SK-N-SH treated with all-trans-retinoic acid at 6 μM for 48 hours (cell line): ENCODE measurements at regions not wholly inside any gene's neighbourhood (a gene's known extent, or its start where the extent isn't known, plus 50 kb on each side); places are given as distances from the start of the nearest gene placed in this dataset.
"Not testable (repeated sequence)": the region's sequence is repeated elsewhere in the genome, so short reads cannot be mapped to it uniquely, and the experiment has no call there.

Source experiments
- ATAC-seq: fragments of 200-7000 bp; cut with Tn5 transposase; 3 replicates; pipeline ENCODE4 v1.9.1; 2020; ENCODE audit warnings: mild to moderate bottlenecking, moderate library complexity
- ARNTL ChIP-seq: fragments of 450-650 bp; formaldehyde crosslinking; IDR thresholded peaks from 2 replicates; pipeline ENCODE4 v1.5.0; 2020; ENCODE audit warnings: low read depth, mild to moderate bottlenecking, moderate library complexity, borderline replicate concordance
- BACH2 ChIP-seq: fragments of 250-450 bp; sonication (Bioruptor Pico); IDR thresholded peaks from 2 replicates; pipeline ENCODE4 v1.9.0; 2021; ENCODE audit warnings: mild to moderate bottlenecking, borderline replicate concordance
- CREB5 ChIP-seq: fragments of 250-450 bp; sonication (Bioruptor Pico); IDR thresholded peaks from 2 replicates; pipeline ENCODE4 v1.5.1; 2020; ENCODE audit warnings: low read depth, mild to moderate bottlenecking, moderate library complexity
- CSDC2 ChIP-seq: fragments of 250-450 bp; sonication (Bioruptor Pico); IDR thresholded peaks from 2 replicates; pipeline ENCODE4 v1.5.0; 2020; ENCODE audit warnings: mild to moderate bottlenecking, moderate library complexity
- CSRNP3 ChIP-seq: fragments of 250-450 bp; sonication (Bioruptor Pico); IDR thresholded peaks from 2 replicates; pipeline ENCODE4 v1.5.1; 2021; ENCODE audit warnings: mild to moderate bottlenecking, moderate library complexity
- ESRRG ChIP-seq: fragments of 250-450 bp; sonication (Bioruptor Pico); IDR thresholded peaks from 2 replicates; pipeline ENCODE4 v1.6.1; 2021; ENCODE audit warnings: mild to moderate bottlenecking
- GLIS3 ChIP-seq: fragments of 250-450 bp; sonication (Bioruptor Pico); IDR thresholded peaks from 2 replicates; pipeline ENCODE4 v1.5.0; 2020; ENCODE audit warnings: mild to moderate bottlenecking, moderate library complexity
- OSR1 ChIP-seq: fragments of 250-450 bp; sonication (Bioruptor Pico); IDR thresholded peaks from 2 replicates; pipeline ENCODE4 v1.8.0; 2022; ENCODE audit warnings: moderate library complexity, mild to moderate bottlenecking, inconsistent platforms
- PATZ1 ChIP-seq: fragments of 250-450 bp; sonication (Bioruptor Pico); IDR thresholded peaks from 2 replicates; pipeline ENCODE4 v1.8.0; 2020; ENCODE audit warnings: mild to moderate bottlenecking, moderate library complexity, borderline replicate concordance
- POU6F1 ChIP-seq: fragments of 250-450 bp; sonication (Bioruptor Pico); IDR thresholded peaks from 2 replicates; pipeline ENCODE4 v1.8.0; 2021; ENCODE audit warnings: low read depth, mild to moderate bottlenecking, moderate library complexity, borderline replicate concordance
- TCF4 ChIP-seq: fragments of 250-450 bp; sonication (Bioruptor Pico); IDR thresholded peaks from 2 replicates; pipeline ENCODE4 v1.8.0; 2021; ENCODE audit warnings: mild to moderate bottlenecking, moderate library complexity, borderline replicate concordance
- TOX ChIP-seq: fragments of 250-450 bp; sonication (Bioruptor Pico); IDR thresholded peaks from 2 replicates; pipeline ENCODE4 v1.8.0; 2021; ENCODE audit warnings: mild to moderate bottlenecking, moderate library complexity, borderline replicate concordance
- TSHZ2 ChIP-seq: fragments of 250-450 bp; sonication (Bioruptor Pico); IDR thresholded peaks from 2 replicates; pipeline ENCODE4 v1.5.0; 2020; ENCODE audit warnings: mild to moderate bottlenecking, moderate library complexity
- ZC3H10 ChIP-seq: fragments of 250-450 bp; sonication (Bioruptor Pico); IDR thresholded peaks from 2 replicates; pipeline ENCODE4 v1.5.1; 2021; ENCODE audit warnings: mild to moderate bottlenecking, moderate library complexity
- ZFP3 ChIP-seq: fragments of 250-450 bp; sonication (Bioruptor Pico); IDR thresholded peaks from 2 replicates; pipeline ENCODE4 v1.5.0; 2020; ENCODE audit warnings: mild to moderate bottlenecking, moderate library complexity
- ZFP30 ChIP-seq: fragments of 450-650 bp; formaldehyde crosslinking; IDR thresholded peaks from 2 replicates; pipeline ENCODE4 v1.5.0; 2022; ENCODE audit warnings: mild to moderate bottlenecking, moderate library complexity
- ZNF565 ChIP-seq: fragments of 450-650 bp; formaldehyde crosslinking; conservative IDR thresholded peaks from 2 replicates; pipeline ENCODE4 v1.5.0; 2020; ENCODE audit warnings: low read depth, mild to moderate bottlenecking, moderate library complexity
- ZNF70 ChIP-seq: fragments of 450-650 bp; formaldehyde crosslinking; IDR thresholded peaks from 2 replicates; pipeline ENCODE4 v1.5.0; 2020; ENCODE audit warnings: mild to moderate bottlenecking, moderate library complexity
- ZNF8 ChIP-seq: fragments of 450-650 bp; formaldehyde crosslinking; IDR thresholded peaks from 2 replicates; pipeline ENCODE4 v1.5.0; 2020; ENCODE audit warnings: mild to moderate bottlenecking, moderate library complexity

- no peak for ATAC-seq
- no peak for TF ChIP-seq TCF4 (CRISPR knock-in tag)
- TF ChIP-seq OSR1 (CRISPR knock-in tag) = no peak
- TF ChIP-seq TOX (CRISPR knock-in tag) = no peak
- no peak for TF ChIP-seq CSDC2 (CRISPR knock-in tag)
- TF ChIP-seq CREB5 = no peak
- TF ChIP-seq ZNF565 (CRISPR knock-in tag) = no peak
- no peak for TF ChIP-seq BACH2
- TF ChIP-seq ZFP30 (CRISPR knock-in tag) = no peak
- TF ChIP-seq ZC3H10 (CRISPR knock-in tag) = no peak
- TF ChIP-seq ESRRG (CRISPR knock-in tag) = no peak
- no peak for TF ChIP-seq ZFP3
- no peak for TF ChIP-seq PATZ1
- TF ChIP-seq TSHZ2 = no peak
- no peak for TF ChIP-seq POU6F1 (CRISPR knock-in tag)
- TF ChIP-seq ZNF70 = no peak
- TF ChIP-seq ZNF8 (CRISPR knock-in tag) = no peak
These were observed 689.0 kb downstream of the PLOD2 start for GRCh38 chr3:145471976-145472375.

- not testable (repeated sequence) for ATAC-seq
These were observed 678.2 kb downstream of the PLOD2 start for GRCh38 chr3:145482735-145483134.

- no peak for TF ChIP-seq PATZ1
- TF ChIP-seq ZNF565 (CRISPR knock-in tag) = no peak
- TF ChIP-seq ZC3H10 (CRISPR knock-in tag) = no peak
- no peak for TF ChIP-seq CREB5
- TF ChIP-seq CSRNP3 (CRISPR knock-in tag) = no peak
- no peak for TF ChIP-seq GLIS3 (CRISPR knock-in tag)
- TF ChIP-seq TSHZ2 = no peak
- TF ChIP-seq TCF4 (CRISPR knock-in tag) = no peak
- TF ChIP-seq ARNTL (CRISPR knock-in tag) = no peak
- TF ChIP-seq ZNF8 (CRISPR knock-in tag) = no peak
- no peak for TF ChIP-seq ZFP30 (CRISPR knock-in tag)
- no peak for TF ChIP-seq BACH2
- no peak for ATAC-seq
These were observed 677.0 kb downstream of the PLOD2 start for GRCh38 chr3:145483992-145484391.
